ENCODE measurements at regions not wholly inside any gene's neighbourhood (a gene's known extent, or its start where the extent isn't known, plus 50 kb on each side); places are given as distances from the start of the nearest gene placed in this dataset.
A peak's percentile ranks its signal among the peaks of the same experiment; 100 is the strongest.
"Not testable (repeated sequence)": the region's sequence is repeated elsewhere in the genome, so short reads cannot be mapped to it uniquely, and the experiment has no call there.

- DNase-seq: no peak
These were observed 77.0 kb upstream of the RASA1 start for GRCh38 chr5:87190687-87191086.

- no peak for DNase-seq
These were observed 76.0 kb upstream of the RASA1 start for GRCh38 chr5:87191645-87192044.

- peak in 4 of 56 donors; percentile 1 to 31 (median 5) for DNase-seq
These were observed 72.5 kb upstream of the RASA1 start for GRCh38 chr5:87195104-87195591.

- DNase-seq: no peak
These were observed 72.1 kb upstream of the RASA1 start for GRCh38 chr5:87195616-87196015.

GRCh38 chr5:87198010-87198409 is 69.7 kb upstream of the RASA1 start:
- no peak for DNase-seq

GRCh38 chr5:87199246-87199645 is 68.4 kb upstream of the RASA1 start:
- not testable (repeated sequence) for DNase-seq

- not testable (repeated sequence) for DNase-seq
These were observed 68.0 kb upstream of the RASA1 start for GRCh38 chr5:87199704-87200103.

GRCh38 chr5:87210076-87210475 is 57.6 kb upstream of the RASA1 start:
- no peak for DNase-seq

- DNase-seq: no peak
These were observed 56.9 kb upstream of the RASA1 start for GRCh38 chr5:87210743-87211142.

GRCh38 chr5:87211676-87212075 is 56.0 kb upstream of the RASA1 start:
- no peak for DNase-seq

- not testable (repeated sequence) for DNase-seq
These were observed 55.5 kb upstream of the RASA1 start for GRCh38 chr5:87212183-87212582.

GRCh38 chr5:87217480-87217879 is 50.2 kb upstream of the RASA1 start:
- DNase-seq: not testable (repeated sequence)
